ENCODE measurements at regions not wholly inside any gene's neighbourhood (a gene's known extent, or its start where the extent isn't known, plus 50 kb on each side); places are given as distances from the start of the nearest gene placed in this dataset.

DNA sequence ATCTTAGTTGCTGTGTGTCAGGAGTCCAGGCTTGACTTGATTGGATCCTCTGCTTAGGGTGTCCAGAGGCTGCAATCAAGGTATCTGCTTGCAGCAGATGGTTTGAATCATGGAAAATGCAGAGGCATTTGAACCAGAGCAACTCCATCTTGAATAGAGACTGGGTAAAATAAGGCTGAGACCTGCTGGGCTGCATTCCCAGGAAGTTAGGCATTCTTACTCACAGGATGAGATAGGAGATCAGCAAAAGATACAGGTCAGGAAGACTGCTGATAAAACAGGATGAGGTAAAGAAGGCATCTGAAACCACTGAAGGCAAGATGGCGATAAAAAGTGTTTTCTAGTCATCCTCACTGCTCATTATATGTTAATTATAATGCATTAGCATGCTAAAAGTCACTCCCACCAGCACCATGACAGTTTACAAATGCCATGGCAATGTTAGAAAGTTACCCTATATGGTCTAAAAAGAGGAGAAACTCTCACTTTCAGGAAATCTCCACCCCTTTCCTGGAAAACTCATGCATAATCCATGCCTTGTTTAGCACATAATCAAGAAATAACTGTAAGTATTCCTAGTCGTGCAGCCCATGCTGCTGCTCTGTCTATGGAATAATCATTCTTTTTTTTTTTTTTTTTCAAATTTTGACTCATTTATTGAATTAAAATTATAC, 218.3 kb upstream of the CPNE8 start:
- TF ChIP-seq, protein P1, sequence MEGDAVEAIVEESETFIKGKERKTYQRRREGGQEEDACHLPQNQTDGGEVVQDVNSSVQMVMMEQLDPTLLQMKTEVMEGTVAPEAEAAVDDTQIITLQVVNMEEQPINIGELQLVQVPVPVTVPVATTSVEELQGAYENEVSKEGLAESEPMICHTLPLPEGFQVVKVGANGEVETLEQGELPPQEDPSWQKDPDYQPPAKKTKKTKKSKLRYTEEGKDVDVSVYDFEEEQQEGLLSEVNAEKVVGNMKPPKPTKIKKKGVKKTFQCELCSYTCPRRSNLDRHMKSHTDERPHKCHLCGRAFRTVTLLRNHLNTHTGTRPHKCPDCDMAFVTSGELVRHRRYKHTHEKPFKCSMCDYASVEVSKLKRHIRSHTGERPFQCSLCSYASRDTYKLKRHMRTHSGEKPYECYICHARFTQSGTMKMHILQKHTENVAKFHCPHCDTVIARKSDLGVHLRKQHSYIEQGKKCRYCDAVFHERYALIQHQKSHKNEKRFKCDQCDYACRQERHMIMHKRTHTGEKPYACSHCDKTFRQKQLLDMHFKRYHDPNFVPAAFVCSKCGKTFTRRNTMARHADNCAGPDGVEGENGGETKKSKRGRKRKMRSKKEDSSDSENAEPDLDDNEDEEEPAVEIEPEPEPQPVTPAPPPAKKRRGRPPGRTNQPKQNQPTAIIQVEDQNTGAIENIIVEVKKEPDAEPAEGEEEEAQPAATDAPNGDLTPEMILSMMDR (IDR thresholded peaks at IDR 0.05; ENCODE audit: low read depth, low read length, missing input control) = no peak
- no peak for TF ChIP-seq NR2F2 (IDR thresholded peaks at IDR 0.05)
- no peak for TF ChIP-seq SP1 (IDR thresholded peaks at IDR 0.05)
- no peak for TF ChIP-seq GABPA (IDR thresholded peaks at IDR 0.05 in 1 of 2, conservative IDR thresholded peaks at IDR 0.05 in 1 of 2)
- TF ChIP-seq RXRA (IDR thresholded peaks at IDR 0.05) = no peak
- TF ChIP-seq, protein P2, sequence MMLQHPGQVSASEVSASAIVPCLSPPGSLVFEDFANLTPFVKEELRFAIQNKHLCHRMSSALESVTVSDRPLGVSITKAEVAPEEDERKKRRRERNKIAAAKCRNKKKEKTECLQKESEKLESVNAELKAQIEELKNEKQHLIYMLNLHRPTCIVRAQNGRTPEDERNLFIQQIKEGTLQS (IDR thresholded peaks at IDR 0.05) = no peak
- no peak for TF ChIP-seq JUND (IDR thresholded peaks at IDR 0.05)
- no peak for TF ChIP-seq RAD21 (IDR thresholded peaks at IDR 0.05)
- no peak for TF ChIP-seq FOXA1 (IDR thresholded peaks at IDR 0.05)
- TF ChIP-seq TAF1 (conservative IDR thresholded peaks at IDR 0.05) = no peak
- no peak for TF ChIP-seq EGR1 (IDR thresholded peaks at IDR 0.05; ENCODE audit: low read depth in 2 of 2)
- TF ChIP-seq, protein P3, sequence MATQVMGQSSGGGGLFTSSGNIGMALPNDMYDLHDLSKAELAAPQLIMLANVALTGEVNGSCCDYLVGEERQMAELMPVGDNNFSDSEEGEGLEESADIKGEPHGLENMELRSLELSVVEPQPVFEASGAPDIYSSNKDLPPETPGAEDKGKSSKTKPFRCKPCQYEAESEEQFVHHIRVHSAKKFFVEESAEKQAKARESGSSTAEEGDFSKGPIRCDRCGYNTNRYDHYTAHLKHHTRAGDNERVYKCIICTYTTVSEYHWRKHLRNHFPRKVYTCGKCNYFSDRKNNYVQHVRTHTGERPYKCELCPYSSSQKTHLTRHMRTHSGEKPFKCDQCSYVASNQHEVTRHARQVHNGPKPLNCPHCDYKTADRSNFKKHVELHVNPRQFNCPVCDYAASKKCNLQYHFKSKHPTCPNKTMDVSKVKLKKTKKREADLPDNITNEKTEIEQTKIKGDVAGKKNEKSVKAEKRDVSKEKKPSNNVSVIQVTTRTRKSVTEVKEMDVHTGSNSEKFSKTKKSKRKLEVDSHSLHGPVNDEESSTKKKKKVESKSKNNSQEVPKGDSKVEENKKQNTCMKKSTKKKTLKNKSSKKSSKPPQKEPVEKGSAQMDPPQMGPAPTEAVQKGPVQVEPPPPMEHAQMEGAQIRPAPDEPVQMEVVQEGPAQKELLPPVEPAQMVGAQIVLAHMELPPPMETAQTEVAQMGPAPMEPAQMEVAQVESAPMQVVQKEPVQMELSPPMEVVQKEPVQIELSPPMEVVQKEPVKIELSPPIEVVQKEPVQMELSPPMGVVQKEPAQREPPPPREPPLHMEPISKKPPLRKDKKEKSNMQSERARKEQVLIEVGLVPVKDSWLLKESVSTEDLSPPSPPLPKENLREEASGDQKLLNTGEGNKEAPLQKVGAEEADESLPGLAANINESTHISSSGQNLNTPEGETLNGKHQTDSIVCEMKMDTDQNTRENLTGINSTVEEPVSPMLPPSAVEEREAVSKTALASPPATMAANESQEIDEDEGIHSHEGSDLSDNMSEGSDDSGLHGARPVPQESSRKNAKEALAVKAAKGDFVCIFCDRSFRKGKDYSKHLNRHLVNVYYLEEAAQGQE (IDR thresholded peaks at IDR 0.05) = no peak
- TF ChIP-seq, protein P4, sequence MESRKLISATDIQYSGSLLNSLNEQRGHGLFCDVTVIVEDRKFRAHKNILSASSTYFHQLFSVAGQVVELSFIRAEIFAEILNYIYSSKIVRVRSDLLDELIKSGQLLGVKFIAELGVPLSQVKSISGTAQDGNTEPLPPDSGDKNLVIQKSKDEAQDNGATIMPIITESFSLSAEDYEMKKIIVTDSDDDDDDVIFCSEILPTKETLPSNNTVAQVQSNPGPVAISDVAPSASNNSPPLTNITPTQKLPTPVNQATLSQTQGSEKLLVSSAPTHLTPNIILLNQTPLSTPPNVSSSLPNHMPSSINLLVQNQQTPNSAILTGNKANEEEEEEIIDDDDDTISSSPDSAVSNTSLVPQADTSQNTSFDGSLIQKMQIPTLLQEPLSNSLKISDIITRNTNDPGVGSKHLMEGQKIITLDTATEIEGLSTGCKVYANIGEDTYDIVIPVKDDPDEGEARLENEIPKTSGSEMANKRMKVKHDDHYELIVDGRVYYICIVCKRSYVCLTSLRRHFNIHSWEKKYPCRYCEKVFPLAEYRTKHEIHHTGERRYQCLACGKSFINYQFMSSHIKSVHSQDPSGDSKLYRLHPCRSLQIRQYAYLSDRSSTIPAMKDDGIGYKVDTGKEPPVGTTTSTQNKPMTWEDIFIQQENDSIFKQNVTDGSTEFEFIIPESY (IDR thresholded peaks at IDR 0.05) = no peak
- no peak for TF ChIP-seq HNF4G (IDR thresholded peaks at IDR 0.05)
- TF ChIP-seq HNF4A (conservative IDR thresholded peaks at IDR 0.05) = no peak
- TF ChIP-seq FOXA2 (IDR thresholded peaks at IDR 0.05) = no peak
- TF ChIP-seq, protein P5, sequence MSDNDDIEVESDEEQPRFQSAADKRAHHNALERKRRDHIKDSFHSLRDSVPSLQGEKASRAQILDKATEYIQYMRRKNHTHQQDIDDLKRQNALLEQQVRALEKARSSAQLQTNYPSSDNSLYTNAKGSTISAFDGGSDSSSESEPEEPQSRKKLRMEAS (IDR thresholded peaks at IDR 0.05) = no peak
- TF ChIP-seq YY1 (IDR thresholded peaks at IDR 0.05) = no peak
- H3K9ac ChIP-seq (ENCODE audit: low read depth in 1 of 2, low read length in 2 of 2) = no peak overlapping the region
- 34% methylated on average over 2 of the region's 2 CpGs for WGBS

More for the DNA sequence above, 218.3 kb upstream of the CPNE8 start:
- no peak overlapping the region for H3K4me3 ChIP-seq (ENCODE audit: low read depth in 1 of 3, low read length in 3 of 3)
- H3K27ac ChIP-seq (ENCODE audit: low read depth in 1 of 2, low read length in 2 of 2) = no peak overlapping the region
- peaks cover 0 to 3% (median 0%) of the 10 kb centered on the region in 4 donors for H3K27me3 ChIP-seq (ENCODE audit: control insufficient read depth in 4 of 4, insufficient read depth in 4 of 4, low read length in 3 of 4)
- H3K36me3 ChIP-seq (ENCODE audit: control insufficient read depth in 4 of 4, insufficient read depth in 3 of 4, low read depth in 1 of 4, low read length in 3 of 4) = no peaks in the 10 kb centered on the region
- no peaks in the 10 kb centered on the region for H3K4me1 ChIP-seq (ENCODE audit: control insufficient read depth in 4 of 4, insufficient read depth in 4 of 4, low read length in 3 of 4)
- no peaks in the 10 kb centered on the region for H3K9me3 ChIP-seq (ENCODE audit: control insufficient read depth in 4 of 4, low read length in 3 of 4)
- DNase-seq (ENCODE audit: low spot score) = no peak

Measured in liver (tissue), 8 donors.